ENCODE measurements at regions not wholly inside any gene's neighbourhood (a gene's known extent, or its start where the extent isn't known, plus 50 kb on each side); places are given as distances from the start of the nearest gene placed in this dataset.

GRCh38 chrX:39318506-39319343, 517.5 kb downstream of the MID1IP1 start:
- TF ChIP-seq GTF2F1 (IDR thresholded peaks at IDR 0.05; ENCODE audit: low read depth, low read length) (no peak), HEY1 (CRISPR knock-in tag; IDR thresholded peaks at IDR 0.05; ENCODE audit: borderline replicate concordance) (no peak), ZC3H4 (CRISPR knock-in tag; IDR thresholded peaks at IDR 0.05; ENCODE audit: borderline replicate concordance) (no peak), NUFIP1 (IDR thresholded peaks at IDR 0.05; ENCODE audit: partially characterized antibody) (no peak), HIVEP1 (CRISPR knock-in tag; IDR thresholded peaks at IDR 0.05) (no peak), EWSR1 (IDR thresholded peaks at IDR 0.05; ENCODE audit: borderline replicate concordance, low read depth, partially characterized antibody) (no peak), KLF1 (tag; IDR thresholded peaks at IDR 0.05) (no peak), HINFP (tag; conservative IDR thresholded peaks at IDR 0.05; ENCODE audit: low read depth) (no peak), SMARCA5 (IDR thresholded peaks at IDR 0.05) (no peak), SMARCE1 (IDR thresholded peaks at IDR 0.05) (no peak), ZNF165 (CRISPR knock-in tag; IDR thresholded peaks at IDR 0.05; ENCODE audit: borderline replicate concordance) (no peak)
- CTCF ChIA-PET (ENCODE audit: low intra/inter-chr PET ratio) = no interaction called here
- H3K27me3 ChIP-seq (ENCODE audit: control insufficient read depth in 2 of 2, insufficient read depth in 2 of 2, low read length in 2 of 2) = no peaks in the 10 kb centered on the region
- no peak overlapping the region for H2AFZ ChIP-seq (ENCODE audit: low read depth, low read length)
- H3K9me1 ChIP-seq (ENCODE audit: control insufficient read depth, insufficient read depth, low read length) = no peaks in the 10 kb centered on the region
- no peaks in the 10 kb centered on the region for H3K36me3 ChIP-seq (ENCODE audit: control insufficient read depth, insufficient read depth, low read length)
- in situ Hi-C loops (cut with MboI) (no loop called here), intact Hi-C loops (cut with micrococcal nuclease) (no loop called here)
- DNase-seq (ENCODE audit: extremely low read depth in 1 of 4, low spot score in 3 of 4) (no peak), FAIRE-seq (no peak), ATAC-seq (no peak)
- BruUV-seq (replicated peaks) = no TSS peak
- WGBS (ENCODE audit: insufficient coverage, low coverage, missing lambda C conversion rate) = 0% methylated on average over 4 of the region's 6 CpGs
- POLR2A ChIA-PET = no interaction called here
- H3K4me1 ChIP-seq (replicated peaks in 1 of 2; ENCODE audit: control insufficient read depth in 2 of 2, insufficient read depth in 2 of 2, low read length in 2 of 2) = no peaks in the 10 kb centered on the region
- H3K9ac ChIP-seq (ENCODE audit: insufficient read depth in 1 of 2, low read depth in 2 of 2, low read length in 2 of 2) = no peak overlapping the region
- no peaks in the 10 kb centered on the region for H3K9me3 ChIP-seq (replicated peaks; ENCODE audit: control insufficient read depth, insufficient read depth, low read depth, low read length)
- no peaks in the 10 kb centered on the region for H4K20me1 ChIP-seq (replicated peaks; ENCODE audit: control insufficient read depth, insufficient read depth, low read length)
- H3K79me2 ChIP-seq (ENCODE audit: control insufficient read depth, insufficient read depth, low read length) = no peaks in the 10 kb centered on the region
- H3K27ac ChIP-seq (ENCODE audit: extremely low read depth, low read depth, low read length) = no peak overlapping the region
- no peak overlapping the region for H3K4me3 ChIP-seq
- no peak overlapping the region for H3K4me2 ChIP-seq (ENCODE audit: insufficient read depth, low read length)
